ENCODE measurements at regions not wholly inside any gene's neighbourhood (a gene's known extent, or its start where the extent isn't known, plus 50 kb on each side); places are given as distances from the start of the nearest gene placed in this dataset.

GRCh38 chr20:50273601-50274491, 83.2 kb downstream of the CEBPB start:
- TF ChIP-seq CTCF (IDR thresholded peaks at IDR 0.05; ENCODE audit: insufficient read depth, low read length, poor library complexity, severe bottlenecking) (no peak), EZH2phosphoT487 (conservative IDR thresholded peaks at IDR 0.05; ENCODE audit: low read length) (no peak)

All from SU-DHL-6 (cell line).